HepG2 (cell line): ENCODE measurements at regions not wholly inside any gene's neighbourhood (a gene's known extent, or its start where the extent isn't known, plus 50 kb on each side); places are given as distances from the start of the nearest gene placed in this dataset.

Experiments used
- ATAC-seq: fragments of 200-7000 bp; cut with Tn5 transposase; 3 replicates; pipeline ENCODE4 v1.9.1; 2020; ENCODE audit warnings: mild to moderate bottlenecking, moderate library complexity
- BruUV-seq: library from RNA; stranded (reverse); fragments of 400-500 nt; replicated peaks from 2 replicates; lab custom pipeline; 2021; lab: Mats Ljungman, UMichigan
- CTCF ChIA-PET: fragments of 300-600 bp; formaldehyde crosslinking; extraction: SDS; loops from one replicate; lab custom pipeline; 2021; ENCODE audit warnings: low total read pairs, inconsistent platforms, low intra/inter-chr PET ratio; lab: Yijun Ruan, JAX
- POLR2A ChIA-PET: fragments of 350-600 bp; sonication (Branson Sonifier 250); formaldehyde crosslinking; loops from one replicate; lab custom pipeline; 2020; ENCODE audit warnings: antibody characterized with exemption, inconsistent platforms; lab: Yijun Ruan, JAX
- DNase-seq: peaks from one replicate; pipeline ENCODE4 v3.0.0-alpha.2; 2015; ENCODE audit warnings: low spot score
- FAIRE-seq: peaks from 3 replicates; lab custom pipeline; 2011; peaks lifted over from hg19 to GRCh38; lab: Jason Lieb, UNC
- H2AFZ ChIP-seq: one replicate; pipeline ENCODE4 v1.6.1; 2011; ENCODE audit warnings: low read length, inconsistent platforms
- H3K27ac ChIP-seq: fragments of 300-600 bp; 3 replicates; pipeline ENCODE4 v1.8.0; 2011; ENCODE audit warnings: mixed run types, mild to moderate bottlenecking, mixed read lengths, low read length, inconsistent platforms; ENCODE audit not compliant: insufficient read depth; ENCODE audit errors: extremely low read length
- H3K27me3 ChIP-seq, 2 experiments: fragments of 200-600 bp in 1 of 2; 2 replicates in 1 of 2; 3 replicates in 1 of 2; pipeline versions ENCODE4 v1.6.0 to v1.8.0; 2011; ENCODE audit warnings: low read length in 2 of 2, mild to moderate bottlenecking in 2 of 2, moderate library complexity in 2 of 2, inconsistent platforms in 1 of 2; ENCODE audit not compliant: insufficient read depth in 2 of 2, control insufficient read depth in 1 of 2
- H3K36me3 ChIP-seq, 2 experiments: fragments of 200-600 bp in 1 of 2; replicated peaks in 1 of 2; 2 replicates in 1 of 2; 3 replicates in 1 of 2; pipeline versions ENCODE4 v1.5.1 to v1.8.0; 2011; ENCODE audit warnings: low read length in 2 of 2, inconsistent platforms in 1 of 2; ENCODE audit not compliant: insufficient read depth in 2 of 2, control insufficient read depth in 1 of 2
- H3K4me1 ChIP-seq: 2 replicates; pipeline ENCODE4 v1.5.1; 2012; ENCODE audit warnings: low read length, inconsistent platforms; ENCODE audit not compliant: insufficient read depth
- H3K4me2 ChIP-seq: 2 replicates; pipeline ENCODE4 v1.6.0; 2011; ENCODE audit warnings: low read depth, low read length, inconsistent platforms
- H3K4me3 ChIP-seq, 3 experiments: fragments of 200-600 bp in 1 of 3; sonication (generic), shearing (Covaris generic) in 1 of 3; replicated peaks in 1 of 3; 2 replicates each; pipeline ENCODE4 v1.5.1; 2011 to 2016; ENCODE audit warnings: low read length in 3 of 3, inconsistent platforms in 2 of 3, low read depth in 2 of 3, mild to moderate bottlenecking in 2 of 3, control low read depth in 1 of 3, mixed read lengths in 1 of 3; ENCODE audit not compliant: insufficient read depth in 1 of 3
- H3K79me2 ChIP-seq: one replicate; pipeline ENCODE4 v1.6.1; 2011; ENCODE audit warnings: low read length, inconsistent platforms; ENCODE audit not compliant: insufficient read depth
- H3K9ac ChIP-seq: 2 replicates; pipeline ENCODE4 v1.6.0; 2011; ENCODE audit warnings: mild to moderate bottlenecking, low read depth, low read length, inconsistent platforms; ENCODE audit not compliant: insufficient read depth
- H3K9me3 ChIP-seq: 2 replicates; pipeline ENCODE4 v1.5.1; 2012; ENCODE audit warnings: mild to moderate bottlenecking, low read length
- H4K20me1 ChIP-seq: 2 replicates; pipeline ENCODE4 v1.6.0; 2011; ENCODE audit warnings: inconsistent platforms, mild to moderate bottlenecking, low read length, moderate library complexity; ENCODE audit not compliant: insufficient read depth
- KAT2B ChIP-seq: fragments of 150-350 bp; IDR thresholded peaks from 2 replicates; pipeline ENCODE4 v1.6.1; 2014; ENCODE audit warnings: low read depth, low read length, borderline replicate concordance
- MAFG ChIP-seq: sonication (generic); formaldehyde crosslinking; IDR thresholded peaks from 2 replicates; pipeline ENCODE4 v1.5.1; 2020; ENCODE audit warnings: mild to moderate bottlenecking, missing genetic modification reagents
- NR2F6 ChIP-seq, 2 experiments: IDR thresholded peaks; 2 replicates each; pipeline ENCODE4 v1.6.1; 2016; ENCODE audit warnings: antibody characterized with exemption in 1 of 2, mild to moderate bottlenecking in 1 of 2
- PLRG1 ChIP-seq: fragments of 450-650 bp; conservative IDR thresholded peaks from 2 replicates; pipeline ENCODE4 v1.6.1; 2016
- ZBTB21 ChIP-seq: sonication (generic); formaldehyde crosslinking; IDR thresholded peaks from 2 replicates; pipeline ENCODE4 v1.4.0; 2020; ENCODE audit warnings: missing genetic modification reagents
- ZNF121 ChIP-seq: sonication (generic); formaldehyde crosslinking; IDR thresholded peaks from 2 replicates; pipeline ENCODE4 v1.5.0; 2020; ENCODE audit warnings: mild to moderate bottlenecking, missing genetic modification reagents
- ZZZ3 ChIP-seq: sonication (generic); formaldehyde crosslinking; IDR thresholded peaks from 2 replicates; pipeline ENCODE4 v1.4.0; 2020; ENCODE audit warnings: missing genetic modification reagents, mild to moderate bottlenecking, borderline replicate concordance
- WGBS: methylation state at CpG from one replicate; pipeline ENCODE4 v1.1.6; 2017; ENCODE audit warnings: low lambda C conversion rate; 5-methylcytosine and 5-hydroxymethylcytosine counted together
- in situ Hi-C: cut with HindIII; loops from 2 replicates; pipeline ENCODE4 v1.10.0; 2017; ENCODE audit warnings: low pct_unique_long_range_greater_than_20kb; ENCODE audit not compliant: extremely low pct_ligation_motif_present
- intact Hi-C: fragments of 100-400 bp; cut with micrococcal nuclease; formaldehyde crosslinking; loops from one replicate; pipeline ENCODE4 v1.10.0; 2022; ENCODE audit not compliant: unreplicated experiment
- TF ChIP-seq, protein P1 (sequence below): sonication (generic); formaldehyde crosslinking; IDR thresholded peaks from 2 replicates; pipeline ENCODE4 v1.9.0; 2021; ENCODE audit warnings: missing genetic modification reagents, borderline replicate concordance
- TF ChIP-seq, protein P2 (sequence below): sonication (generic); formaldehyde crosslinking; IDR thresholded peaks from 2 replicates; pipeline ENCODE4 v1.4.0; 2020; ENCODE audit warnings: mild to moderate bottlenecking, missing genetic modification reagents
- TF ChIP-seq, protein P3 (sequence below): IDR thresholded peaks from 2 replicates; pipeline ENCODE4 v1.6.1; 2016

DNA sequence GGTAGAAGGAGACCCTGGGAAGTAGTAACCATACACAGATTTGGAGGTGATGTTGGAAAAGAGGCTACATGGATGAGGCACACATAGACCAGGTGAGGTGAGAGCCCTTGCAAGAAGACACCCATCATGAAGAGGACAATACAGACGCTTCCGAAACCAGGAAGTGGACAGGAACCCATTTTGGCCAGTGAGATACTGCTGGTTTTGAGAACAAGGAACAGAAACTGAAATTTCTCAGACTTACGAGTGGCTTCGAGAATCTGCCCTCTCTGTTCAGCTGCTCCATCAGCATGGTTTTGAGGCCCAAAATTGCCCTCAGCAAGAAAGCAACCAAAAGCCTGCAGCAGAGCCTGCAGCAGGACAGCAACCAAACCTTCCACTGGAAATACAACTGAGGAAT is 479.1 kb upstream of the NRXN1 start:
- in situ Hi-C loops: no loop called here
- Histone ChIP-seq H3K4me3 (no peak overlapping the region), H3K9ac (no peak overlapping the region), H3K4me2 (no peak overlapping the region), H3K4me1 (no peaks in the 10 kb centered on the region), H2AFZ (no peak overlapping the region), H3K79me2 (no peaks in the 10 kb centered on the region), H4K20me1 (no peaks in the 10 kb centered on the region), H3K27me3 (no peaks in the 10 kb centered on the region), H3K9me3 (peaks cover 42% of the 10 kb centered on the region), H3K27ac (no peak overlapping the region), H3K36me3 (no peaks in the 10 kb centered on the region)
- CTCF ChIA-PET: no interaction called here
- no peak for TF ChIP-seq ZNF121 (CRISPR knock-in tag)
- no peak for TF ChIP-seq ZBTB21 (CRISPR knock-in tag)
- no peak for TF ChIP-seq ZZZ3
- no peak for TF ChIP-seq KAT2B
- TF ChIP-seq NR2F6 (IDR thresholded peaks at IDR 0.05): no peak
- no peak for TF ChIP-seq NR2F6 (CRISPR knock-in tag; IDR thresholded peaks at IDR 0.05)
- FAIRE-seq (no peak), DNase-seq (no peak), ATAC-seq (no peak)
- POLR2A ChIA-PET: no interaction called here
- BruUV-seq: no TSS peak
- WGBS: 14% methylated on average over 4 of the region's 4 CpGs
- intact Hi-C loops: no loop called here

DNA sequence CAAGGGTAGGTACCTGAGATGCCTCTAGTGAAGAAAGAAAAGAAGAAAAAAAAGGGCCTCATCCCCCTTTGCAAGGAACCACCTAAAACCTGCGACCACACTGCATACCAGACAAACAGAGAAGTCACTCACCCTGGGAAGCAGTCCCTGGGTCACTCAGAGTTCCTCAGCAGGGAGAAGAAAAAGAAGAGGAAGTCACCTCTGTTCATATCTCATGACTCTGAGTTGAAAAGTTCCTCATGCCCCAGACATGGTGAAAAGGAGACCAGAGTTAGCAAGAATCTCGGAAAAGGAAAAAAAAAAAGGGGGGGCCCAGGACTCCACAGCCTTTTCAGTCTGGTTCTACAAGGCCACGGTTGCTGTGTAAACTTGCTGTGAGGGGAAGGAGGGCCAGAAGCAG is 478.4 kb upstream of the NRXN1 start:
- Histone ChIP-seq H3K27ac (no peak overlapping the region), H3K9me3 (peaks cover 49% of the 10 kb centered on the region), H3K36me3 (no peaks in the 10 kb centered on the region), H3K4me1 (no peaks in the 10 kb centered on the region), H3K27me3 (no peaks in the 10 kb centered on the region), H2AFZ (no peak overlapping the region), H4K20me1 (no peaks in the 10 kb centered on the region), H3K79me2 (no peaks in the 10 kb centered on the region), H3K4me3 (no peak overlapping the region), H3K4me2 (no peak overlapping the region), H3K9ac (no peak overlapping the region)
- TF ChIP-seq, protein P1, sequence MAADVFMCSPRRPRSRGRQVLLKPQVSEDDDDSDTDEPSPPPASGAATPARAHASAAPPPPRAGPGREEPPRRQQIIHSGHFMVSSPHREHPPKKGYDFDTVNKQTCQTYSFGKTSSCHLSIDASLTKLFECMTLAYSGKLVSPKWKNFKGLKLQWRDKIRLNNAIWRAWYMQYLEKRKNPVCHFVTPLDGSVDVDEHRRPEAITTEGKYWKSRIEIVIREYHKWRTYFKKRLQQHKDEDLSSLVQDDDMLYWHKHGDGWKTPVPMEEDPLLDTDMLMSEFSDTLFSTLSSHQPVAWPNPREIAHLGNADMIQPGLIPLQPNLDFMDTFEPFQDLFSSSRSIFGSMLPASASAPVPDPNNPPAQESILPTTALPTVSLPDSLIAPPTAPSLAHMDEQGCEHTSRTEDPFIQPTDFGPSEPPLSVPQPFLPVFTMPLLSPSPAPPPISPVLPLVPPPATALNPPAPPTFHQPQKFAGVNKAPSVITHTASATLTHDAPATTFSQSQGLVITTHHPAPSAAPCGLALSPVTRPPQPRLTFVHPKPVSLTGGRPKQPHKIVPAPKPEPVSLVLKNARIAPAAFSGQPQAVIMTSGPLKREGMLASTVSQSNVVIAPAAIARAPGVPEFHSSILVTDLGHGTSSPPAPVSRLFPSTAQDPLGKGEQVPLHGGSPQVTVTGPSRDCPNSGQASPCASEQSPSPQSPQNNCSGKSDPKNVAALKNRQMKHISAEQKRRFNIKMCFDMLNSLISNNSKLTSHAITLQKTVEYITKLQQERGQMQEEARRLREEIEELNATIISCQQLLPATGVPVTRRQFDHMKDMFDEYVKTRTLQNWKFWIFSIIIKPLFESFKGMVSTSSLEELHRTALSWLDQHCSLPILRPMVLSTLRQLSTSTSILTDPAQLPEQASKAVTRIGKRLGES (CRISPR knock-in tag): no peak
- no peak for TF ChIP-seq MAFG (CRISPR knock-in tag)
- TF ChIP-seq, protein P2, sequence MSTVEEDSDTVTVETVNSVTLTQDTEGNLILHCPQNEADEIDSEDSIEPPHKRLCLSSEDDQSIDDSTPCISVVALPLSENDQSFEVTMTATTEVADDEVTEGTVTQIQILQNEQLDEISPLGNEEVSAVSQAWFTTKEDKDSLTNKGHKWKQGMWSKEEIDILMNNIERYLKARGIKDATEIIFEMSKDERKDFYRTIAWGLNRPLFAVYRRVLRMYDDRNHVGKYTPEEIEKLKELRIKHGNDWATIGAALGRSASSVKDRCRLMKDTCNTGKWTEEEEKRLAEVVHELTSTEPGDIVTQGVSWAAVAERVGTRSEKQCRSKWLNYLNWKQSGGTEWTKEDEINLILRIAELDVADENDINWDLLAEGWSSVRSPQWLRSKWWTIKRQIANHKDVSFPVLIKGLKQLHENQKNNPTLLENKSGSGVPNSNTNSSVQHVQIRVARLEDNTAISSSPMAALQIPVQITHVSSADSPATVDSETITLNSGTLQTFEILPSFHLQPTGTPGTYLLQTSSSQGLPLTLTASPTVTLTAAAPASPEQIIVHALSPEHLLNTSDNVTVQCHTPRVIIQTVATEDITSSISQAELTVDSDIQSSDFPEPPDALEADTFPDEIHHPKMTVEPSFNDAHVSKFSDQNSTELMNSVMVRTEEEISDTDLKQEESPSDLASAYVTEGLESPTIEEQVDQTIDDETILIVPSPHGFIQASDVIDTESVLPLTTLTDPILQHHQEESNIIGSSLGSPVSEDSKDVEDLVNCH (CRISPR knock-in tag): no peak
- TF ChIP-seq, protein P3, sequence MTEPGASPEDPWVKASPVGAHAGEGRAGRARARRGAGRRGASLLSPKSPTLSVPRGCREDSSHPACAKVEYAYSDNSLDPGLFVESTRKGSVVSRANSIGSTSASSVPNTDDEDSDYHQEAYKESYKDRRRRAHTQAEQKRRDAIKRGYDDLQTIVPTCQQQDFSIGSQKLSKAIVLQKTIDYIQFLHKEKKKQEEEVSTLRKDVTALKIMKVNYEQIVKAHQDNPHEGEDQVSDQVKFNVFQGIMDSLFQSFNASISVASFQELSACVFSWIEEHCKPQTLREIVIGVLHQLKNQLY: no peak
- TF ChIP-seq PLRG1: no peak
- ChIA-PET CTCF (no interaction called here), POLR2A (no interaction called here)
- 4% methylated on average over 3 of the region's 3 CpGs for WGBS
- ATAC-seq: no peak
- no TSS peak for BruUV-seq
- in situ Hi-C loops: no loop called here
- FAIRE-seq: no peak
- intact Hi-C loops: no loop called here
- DNase-seq: no peak
